C4-2B (cell line): ENCODE measurements at regions not wholly inside any gene's neighbourhood (a gene's known extent, or its start where the extent isn't known, plus 50 kb on each side); places are given as distances from the start of the nearest gene placed in this dataset.

Source experiments
- ZFX ChIP-seq: fragments of 450-650 bp; IDR thresholded peaks from 2 replicates; pipeline ENCODE4 v1.6.1; 2017
- TF ChIP-seq, protein P1 (sequence below): fragments of 450-650 bp; conservative IDR thresholded peaks from 2 replicates; pipeline ENCODE4 v1.5.1; 2017; ENCODE audit warnings: mild to moderate bottlenecking

DNA sequence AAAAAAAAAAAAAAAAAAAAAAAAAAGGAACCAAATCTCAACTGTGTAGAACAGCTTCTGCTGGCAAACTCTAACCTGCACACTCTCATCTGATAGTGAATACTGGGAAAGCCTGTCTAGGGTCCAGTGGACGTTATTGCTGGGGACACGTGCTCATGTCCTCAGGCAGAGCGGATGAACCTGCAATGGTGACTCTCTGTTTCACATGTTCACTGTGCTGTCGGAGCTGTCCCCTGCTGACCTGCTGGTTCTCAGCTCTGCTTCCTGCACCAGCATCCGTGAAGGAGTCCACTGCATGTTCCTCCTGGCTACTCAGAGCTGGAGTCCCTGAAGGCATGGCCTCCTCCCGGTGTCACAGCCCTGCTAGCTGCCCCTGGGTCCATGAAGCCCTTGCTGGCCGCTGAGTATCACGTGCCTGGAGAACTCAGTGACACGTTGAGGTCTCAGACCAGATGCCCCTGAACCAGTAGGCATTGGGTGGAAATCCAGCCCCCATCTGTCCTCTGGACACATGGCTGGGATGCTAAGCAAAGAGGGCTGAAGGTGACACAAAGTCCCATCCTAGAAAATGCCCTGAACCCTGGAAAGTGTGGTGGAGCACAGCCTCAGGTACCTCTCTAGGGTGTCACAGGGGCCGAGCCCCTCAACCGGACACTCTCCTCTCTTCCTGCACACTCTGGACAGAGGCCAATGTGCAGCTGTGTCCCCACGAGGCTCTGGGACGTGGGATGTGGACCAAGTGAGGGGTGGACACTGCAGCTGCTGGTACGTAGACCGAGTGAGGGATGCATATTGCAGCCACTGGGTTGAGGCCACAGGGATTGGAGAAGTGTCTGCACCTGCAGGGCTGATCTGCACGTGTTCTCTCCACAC is 54.9 kb upstream of the FRMD1 start:
- TF ChIP-seq, protein P1, sequence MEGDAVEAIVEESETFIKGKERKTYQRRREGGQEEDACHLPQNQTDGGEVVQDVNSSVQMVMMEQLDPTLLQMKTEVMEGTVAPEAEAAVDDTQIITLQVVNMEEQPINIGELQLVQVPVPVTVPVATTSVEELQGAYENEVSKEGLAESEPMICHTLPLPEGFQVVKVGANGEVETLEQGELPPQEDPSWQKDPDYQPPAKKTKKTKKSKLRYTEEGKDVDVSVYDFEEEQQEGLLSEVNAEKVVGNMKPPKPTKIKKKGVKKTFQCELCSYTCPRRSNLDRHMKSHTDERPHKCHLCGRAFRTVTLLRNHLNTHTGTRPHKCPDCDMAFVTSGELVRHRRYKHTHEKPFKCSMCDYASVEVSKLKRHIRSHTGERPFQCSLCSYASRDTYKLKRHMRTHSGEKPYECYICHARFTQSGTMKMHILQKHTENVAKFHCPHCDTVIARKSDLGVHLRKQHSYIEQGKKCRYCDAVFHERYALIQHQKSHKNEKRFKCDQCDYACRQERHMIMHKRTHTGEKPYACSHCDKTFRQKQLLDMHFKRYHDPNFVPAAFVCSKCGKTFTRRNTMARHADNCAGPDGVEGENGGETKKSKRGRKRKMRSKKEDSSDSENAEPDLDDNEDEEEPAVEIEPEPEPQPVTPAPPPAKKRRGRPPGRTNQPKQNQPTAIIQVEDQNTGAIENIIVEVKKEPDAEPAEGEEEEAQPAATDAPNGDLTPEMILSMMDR, result no peak
- TF ChIP-seq ZFX, result no peak
